ENCODE measurements at regions not wholly inside any gene's neighbourhood (a gene's known extent, or its start where the extent isn't known, plus 50 kb on each side); places are given as distances from the start of the nearest gene placed in this dataset.

GRCh38 chr3:152671446-152672319 is 163.2 kb upstream of the P2RY1 start:
- TF ChIP-seq ZNF121 (CRISPR knock-in tag; conservative IDR thresholded peaks at IDR 0.05), result no peak
- no peak for TF ChIP-seq PHTF2 (CRISPR knock-in tag; IDR thresholded peaks at IDR 0.05)
- TF ChIP-seq CHD1 (IDR thresholded peaks at IDR 0.05; ENCODE audit: low read length), result no peak
- no peak for TF ChIP-seq ZNF57 (CRISPR knock-in tag; IDR thresholded peaks at IDR 0.05)
- H3K79me2 ChIP-seq (ENCODE audit: control insufficient read depth, insufficient read depth, low read length), result no peaks in the 10 kb centered on the region
- no peaks in the 10 kb centered on the region for H3K9me1 ChIP-seq (ENCODE audit: control insufficient read depth, insufficient read depth, low read length)
- H3K27me3 ChIP-seq (ENCODE audit: control insufficient read depth in 2 of 2, insufficient read depth in 2 of 2, low read length in 2 of 2), result no peaks in the 10 kb centered on the region
- CTCF ChIA-PET (ENCODE audit: low intra/inter-chr PET ratio), result no interaction called here
- no peaks in the 10 kb centered on the region for H4K20me1 ChIP-seq (replicated peaks; ENCODE audit: control insufficient read depth, insufficient read depth, low read length)
- no peak overlapping the region for H3K4me3 ChIP-seq
- no peak overlapping the region for H3K4me2 ChIP-seq (ENCODE audit: insufficient read depth, low read length)
- BruUV-seq (replicated peaks), result no TSS peak
- ATAC-seq (no peak), DNase-seq (ENCODE audit: extremely low read depth in 1 of 4, low spot score in 3 of 4) (no peak), FAIRE-seq (no peak)
- in situ Hi-C loops (cut with MboI) (no loop called here), intact Hi-C loops (cut with micrococcal nuclease) (no loop called here)
- no peak overlapping the region for H3K9ac ChIP-seq (ENCODE audit: insufficient read depth in 1 of 2, low read depth in 2 of 2, low read length in 2 of 2)
- H3K9me3 ChIP-seq (replicated peaks; ENCODE audit: control insufficient read depth, insufficient read depth, low read depth, low read length), result no peaks in the 10 kb centered on the region
- H2AFZ ChIP-seq (ENCODE audit: low read depth, low read length), result peak overlapping the region; percentile 54
- H3K27ac ChIP-seq (ENCODE audit: extremely low read depth, low read depth, low read length), result no peak overlapping the region
- no peaks in the 10 kb centered on the region for H3K36me3 ChIP-seq (ENCODE audit: control insufficient read depth, insufficient read depth, low read length)
- POLR2A ChIA-PET, result no interaction called here
- WGBS (ENCODE audit: insufficient coverage, low coverage, missing lambda C conversion rate), result 24% methylated on average over 8 of the region's 8 CpGs
- H3K4me1 ChIP-seq (replicated peaks in 1 of 2; ENCODE audit: control insufficient read depth in 2 of 2, insufficient read depth in 2 of 2, low read length in 2 of 2), result peaks cover 0 to 7% of the 10 kb centered on the region in 2 experiments; a peak in 1 of 5 replicates

- POLR2A ChIA-PET, result no interaction called here
- no peak for DNase-seq (ENCODE audit: extremely low read depth in 1 of 4, low spot score in 3 of 4)
- BruUV-seq (replicated peaks), result no TSS peak
- Histone ChIP-seq H3K4me2 (ENCODE audit: insufficient read depth, low read length) (no peak overlapping the region), H3K9me3 (replicated peaks; ENCODE audit: control insufficient read depth, insufficient read depth, low read depth, low read length) (no peaks in the 10 kb centered on the region), H3K9ac (ENCODE audit: insufficient read depth in 1 of 2, low read depth in 2 of 2, low read length in 2 of 2) (no peak overlapping the region), H4K20me1 (replicated peaks; ENCODE audit: control insufficient read depth, insufficient read depth, low read length) (no peaks in the 10 kb centered on the region), H3K9me1 (ENCODE audit: control insufficient read depth, insufficient read depth, low read length) (no peaks in the 10 kb centered on the region), H2AFZ (ENCODE audit: low read depth, low read length) (peak overlapping the region; percentile 54), H3K4me1 (replicated peaks in 1 of 2; ENCODE audit: control insufficient read depth in 2 of 2, insufficient read depth in 2 of 2, low read length in 2 of 2) (peaks cover 0 to 7% of the 10 kb centered on the region in 2 experiments; a peak in 1 of 5 replicates), H3K27me3 (ENCODE audit: control insufficient read depth in 2 of 2, insufficient read depth in 2 of 2, low read length in 2 of 2) (no peaks in the 10 kb centered on the region), H3K27ac (ENCODE audit: extremely low read depth, low read depth, low read length) (no peak overlapping the region), H3K79me2 (ENCODE audit: control insufficient read depth, insufficient read depth, low read length) (no peaks in the 10 kb centered on the region), H3K36me3 (ENCODE audit: control insufficient read depth, insufficient read depth, low read length) (no peaks in the 10 kb centered on the region), H3K4me3 (no peak overlapping the region)
- intact Hi-C loops (cut with micrococcal nuclease) (no loop called here), in situ Hi-C loops (cut with MboI) (no loop called here)
- FAIRE-seq, result no peak
- CTCF ChIA-PET (ENCODE audit: low intra/inter-chr PET ratio), result no interaction called here
- no peak for ATAC-seq
- 39% methylated on average over 3 of the region's 3 CpGs for WGBS (ENCODE audit: insufficient coverage, low coverage, missing lambda C conversion rate)
- TF ChIP-seq NEUROD1 (IDR thresholded peaks at IDR 0.05; ENCODE audit: borderline replicate concordance, low read depth, low read length, partially characterized antibody) (no peak), RREB1 (CRISPR knock-in tag; IDR thresholded peaks at IDR 0.05) (no peak), NCOR1 (IDR thresholded peaks at IDR 0.05) (no peak), STAT5A (IDR thresholded peaks at IDR 0.05; ENCODE audit: borderline replicate concordance, low read length) (no peak), XRCC4 (IDR thresholded peaks at IDR 0.05; ENCODE audit: extremely low read depth, insufficient read depth, insufficient read length) (no peak)
These were observed 162.6 kb upstream of the P2RY1 start for GRCh38 chr3:152672320-152672649.

Data from K562 (cell line).